HCT116 (cell line): ENCODE measurements at regions not wholly inside any gene's neighbourhood (a gene's known extent, or its start where the extent isn't known, plus 50 kb on each side); places are given as distances from the start of the nearest gene placed in this dataset.
"Not testable (repeated sequence)": the region's sequence is repeated elsewhere in the genome, so short reads cannot be mapped to it uniquely, and the experiment has no call there.

Experiments
- ATAC-seq: fragments of 200-7000 bp; cut with Tn5 transposase; 2 replicates; pipeline ENCODE4 v1.9.1; 2020; ENCODE audit warnings: mild to moderate bottlenecking, moderate library complexity
- BruUV-seq: library from RNA; stranded (reverse); fragments of 400-500 nt; replicated peaks from 2 replicates; lab custom pipeline; 2021; lab: Mats Ljungman, UMichigan
- CTCF ChIA-PET: fragments of 300-600 bp; sonication (Branson Sonifier 250); formaldehyde crosslinking; loops from one replicate; lab custom pipeline; 2021; ENCODE audit warnings: antibody characterized with exemption; lab: Charles Lee
- POLR2A ChIA-PET: fragments of 300-600, 350-600 bp; sonication (Branson Sonifier 250); formaldehyde crosslinking; loops from one replicate; lab custom pipeline; 2021; ENCODE audit warnings: antibody characterized with exemption; lab: Charles Lee
- RAD21 ChIA-PET, 2 experiments: fragments of 300-600 bp; sonication (Branson Sonifier 250); formaldehyde crosslinking; loops; one replicate each; lab custom pipeline; 2023; ENCODE audit warnings: low total read pairs in 2 of 2; ENCODE audit not compliant: uncharacterized antibody in 2 of 2, unreplicated experiment in 2 of 2, low non-redundant PET in 1 of 2; lab: Charles Lee
- DNase-seq: peaks from one replicate; pipeline ENCODE4 v3.0.0-alpha.2; 2010; ENCODE audit warnings: low read depth, low spot score
- H2AFZ ChIP-seq: fragments of 200-600 bp; shearing (Covaris generic), sonication (generic); 2 replicates; pipeline ENCODE4 v1.6.1; 2017; ENCODE audit warnings: low read depth, mixed run types, mixed read lengths, antibody characterized with exemption, low read length; ENCODE audit not compliant: poor library complexity, severe bottlenecking
- H3K27ac ChIP-seq: 2 replicates; pipeline ENCODE4 v1.5.1; 2012; ENCODE audit warnings: low read depth, low read length
- H3K27me3 ChIP-seq: fragments of 200-600 bp; sonication (generic); 2 replicates; pipeline ENCODE4 v1.6.1; 2016; ENCODE audit warnings: mixed run types, low read length, mixed read lengths; ENCODE audit not compliant: insufficient read depth
- H3K36me3 ChIP-seq, 2 experiments: fragments of 200-500 bp in 1 of 2; fragments of 200-600 bp in 1 of 2; sonication (Bioruptor generic) in 1 of 2; sonication (generic) in 1 of 2; 2 replicates each; pipeline versions ENCODE4 v1.5.1 to v1.6.1; 2014 to 2016; ENCODE audit warnings: low read length in 2 of 2, inconsistent platforms in 1 of 2, mixed read lengths in 1 of 2, mixed run types in 1 of 2; ENCODE audit not compliant: insufficient read depth in 2 of 2, control insufficient read depth in 1 of 2
- H3K4me1 ChIP-seq, 2 experiments: fragments of 200-600 bp in 1 of 2; sonication (generic) in 1 of 2; 2 replicates each; pipeline versions ENCODE4 v1.5.1 to v1.6.1; 2012 to 2017; ENCODE audit warnings: low read length in 2 of 2, inconsistent platforms in 1 of 2, mild to moderate bottlenecking in 1 of 2, mixed read lengths in 1 of 2, mixed run types in 1 of 2, moderate library complexity in 1 of 2; ENCODE audit not compliant: insufficient read depth in 2 of 2, control insufficient read depth in 1 of 2
- H3K4me2 ChIP-seq: fragments of 200-600 bp; sonication (generic); 2 replicates; pipeline ENCODE4 v1.6.1; 2017; ENCODE audit warnings: mixed run types, low read length, mixed read lengths
- H3K4me3 ChIP-seq, 2 experiments: fragments of 200-600 bp in 1 of 2; sonication (generic) in 1 of 2; replicated peaks in 1 of 2; 2 replicates each; pipeline ENCODE4 v1.5.1; 2011 to 2016; ENCODE audit warnings: low read length in 2 of 2, control low read depth in 1 of 2, low read depth in 1 of 2, mild to moderate bottlenecking in 1 of 2, mixed read lengths in 1 of 2, mixed run types in 1 of 2
- H3K79me2 ChIP-seq: fragments of 200-600 bp; sonication (generic); 2 replicates; pipeline ENCODE4 v1.6.1; 2017; ENCODE audit warnings: mild to moderate bottlenecking, mixed run types, low read length, moderate library complexity, mixed read lengths; ENCODE audit not compliant: insufficient read depth
- H3K9ac ChIP-seq: fragments of 200-600 bp; sonication (generic); 2 replicates; pipeline ENCODE4 v1.6.1; 2016; ENCODE audit warnings: low read length, mixed read lengths
- H3K9me2 ChIP-seq: fragments of 200-600 bp; sonication (generic), shearing (Covaris generic); 2 replicates; pipeline ENCODE4 v1.6.1; 2017; ENCODE audit warnings: mixed run types, mild to moderate bottlenecking, moderate library complexity; ENCODE audit not compliant: insufficient read depth
- H3K9me3 ChIP-seq, 2 experiments: fragments of 200-500 bp in 1 of 2; fragments of 200-600 bp in 1 of 2; sonication (Bioruptor generic) in 1 of 2; sonication (generic) in 1 of 2; 2 replicates each; pipeline ENCODE4 v1.6.1; 2014 to 2017; ENCODE audit warnings: low read length in 2 of 2, mixed read lengths in 2 of 2, inconsistent platforms in 1 of 2, low read depth in 1 of 2, mild to moderate bottlenecking in 1 of 2, mixed run types in 1 of 2, moderate library complexity in 1 of 2; ENCODE audit not compliant: control insufficient read depth in 1 of 2, insufficient read depth in 1 of 2
- H4K20me1 ChIP-seq: fragments of 200-600 bp; sonication (generic), shearing (Covaris generic); 2 replicates; pipeline ENCODE4 v1.6.1; 2017; ENCODE audit warnings: mixed run types, mild to moderate bottlenecking, moderate library complexity; ENCODE audit not compliant: insufficient read depth
- JUND ChIP-seq: IDR thresholded peaks from 2 replicates; pipeline ENCODE4 v1.6.1; 2012
- intact Hi-C: fragments of 100-400 bp; cut with micrococcal nuclease; formaldehyde crosslinking; loops from 2 replicates; pipeline ENCODE4 v1.10.0; 2022
- TF ChIP-seq, protein P1 (sequence below): IDR thresholded peaks from 2 replicates; pipeline ENCODE4 v1.6.1; 2012; ENCODE audit warnings: low read depth

DNA sequence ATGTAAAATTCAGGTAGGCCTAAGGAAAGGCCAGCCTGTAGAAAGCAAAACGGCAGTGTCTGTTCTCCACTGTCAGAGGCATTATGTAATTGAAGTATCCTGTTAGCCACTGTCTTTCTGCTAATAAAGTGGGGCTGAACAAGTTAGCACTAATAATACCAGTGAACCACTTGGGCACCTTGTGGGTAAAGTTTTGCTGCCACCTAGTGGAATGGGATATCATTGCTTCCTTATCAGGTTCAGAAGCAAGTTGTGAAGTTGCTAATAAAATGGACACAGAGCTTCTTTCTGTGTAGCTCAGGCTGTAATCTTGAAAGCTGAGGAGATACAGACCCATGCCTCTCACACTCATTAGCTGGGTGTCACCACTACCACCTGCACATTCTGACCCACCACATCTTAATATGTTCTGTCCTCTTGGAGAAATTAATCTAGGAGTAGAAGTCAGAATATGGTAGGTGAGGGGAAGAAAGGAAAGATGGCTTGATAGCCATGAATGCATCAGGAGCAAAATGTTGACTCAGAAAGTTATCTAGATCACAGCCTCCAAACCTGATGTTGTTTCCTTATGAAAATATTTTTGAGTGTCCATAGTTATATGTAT lies 175.1 kb downstream of the SEPTIN7 start (continued):
- TF ChIP-seq, protein P1, sequence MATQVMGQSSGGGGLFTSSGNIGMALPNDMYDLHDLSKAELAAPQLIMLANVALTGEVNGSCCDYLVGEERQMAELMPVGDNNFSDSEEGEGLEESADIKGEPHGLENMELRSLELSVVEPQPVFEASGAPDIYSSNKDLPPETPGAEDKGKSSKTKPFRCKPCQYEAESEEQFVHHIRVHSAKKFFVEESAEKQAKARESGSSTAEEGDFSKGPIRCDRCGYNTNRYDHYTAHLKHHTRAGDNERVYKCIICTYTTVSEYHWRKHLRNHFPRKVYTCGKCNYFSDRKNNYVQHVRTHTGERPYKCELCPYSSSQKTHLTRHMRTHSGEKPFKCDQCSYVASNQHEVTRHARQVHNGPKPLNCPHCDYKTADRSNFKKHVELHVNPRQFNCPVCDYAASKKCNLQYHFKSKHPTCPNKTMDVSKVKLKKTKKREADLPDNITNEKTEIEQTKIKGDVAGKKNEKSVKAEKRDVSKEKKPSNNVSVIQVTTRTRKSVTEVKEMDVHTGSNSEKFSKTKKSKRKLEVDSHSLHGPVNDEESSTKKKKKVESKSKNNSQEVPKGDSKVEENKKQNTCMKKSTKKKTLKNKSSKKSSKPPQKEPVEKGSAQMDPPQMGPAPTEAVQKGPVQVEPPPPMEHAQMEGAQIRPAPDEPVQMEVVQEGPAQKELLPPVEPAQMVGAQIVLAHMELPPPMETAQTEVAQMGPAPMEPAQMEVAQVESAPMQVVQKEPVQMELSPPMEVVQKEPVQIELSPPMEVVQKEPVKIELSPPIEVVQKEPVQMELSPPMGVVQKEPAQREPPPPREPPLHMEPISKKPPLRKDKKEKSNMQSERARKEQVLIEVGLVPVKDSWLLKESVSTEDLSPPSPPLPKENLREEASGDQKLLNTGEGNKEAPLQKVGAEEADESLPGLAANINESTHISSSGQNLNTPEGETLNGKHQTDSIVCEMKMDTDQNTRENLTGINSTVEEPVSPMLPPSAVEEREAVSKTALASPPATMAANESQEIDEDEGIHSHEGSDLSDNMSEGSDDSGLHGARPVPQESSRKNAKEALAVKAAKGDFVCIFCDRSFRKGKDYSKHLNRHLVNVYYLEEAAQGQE, result no peak
- TF ChIP-seq JUND, result no peak

DNA sequence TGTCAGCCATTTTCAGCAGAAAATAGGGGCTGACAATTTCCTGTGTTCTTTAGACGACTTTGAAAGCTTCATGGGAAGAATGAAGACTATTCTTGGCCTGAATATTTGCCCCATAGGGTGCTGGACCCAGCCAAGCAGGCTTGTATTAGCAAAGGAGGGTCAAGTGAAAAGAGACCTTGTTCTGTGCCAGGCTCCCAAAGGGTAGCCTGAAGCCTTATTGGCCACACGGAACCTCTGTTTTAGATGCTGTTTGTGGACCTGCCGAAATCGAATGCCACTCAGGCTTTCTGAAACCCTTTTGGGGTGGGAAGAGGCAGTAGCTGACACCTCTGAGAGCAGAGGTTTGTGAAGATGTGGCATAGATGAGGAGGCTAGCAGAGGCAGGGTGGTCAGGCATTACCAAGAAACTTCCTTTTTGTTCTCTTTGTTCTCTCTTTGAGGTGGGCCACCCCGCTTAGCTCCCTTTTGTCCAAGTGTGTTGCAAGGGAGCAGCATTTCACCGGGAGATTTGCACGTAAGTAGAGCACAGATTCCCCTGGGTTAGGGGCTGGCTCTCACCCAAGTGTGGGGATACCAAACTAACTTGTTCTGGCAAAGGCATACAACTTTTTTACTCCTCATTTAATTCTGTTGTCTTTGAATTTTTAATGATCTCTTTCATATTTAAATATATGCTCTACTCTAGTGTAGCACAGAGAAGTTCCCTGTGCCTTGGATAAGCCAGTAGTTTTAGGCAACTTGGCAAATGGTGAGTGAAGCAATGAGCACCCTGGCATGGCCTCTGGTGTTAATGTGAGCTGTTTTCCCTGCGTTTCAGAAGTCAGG lies 174.0 kb upstream of the EEPD1 start:
- H3K27ac ChIP-seq, H4K20me1 ChIP-seq, H3K9me2 ChIP-seq, H2AFZ ChIP-seq, BruUV-seq, H3K4me3 ChIP-seq, POLR2A ChIA-PET, H3K4me2 ChIP-seq, CTCF ChIA-PET, DNase-seq, ATAC-seq, H3K9ac ChIP-seq, H3K9me3 ChIP-seq, H3K79me2 ChIP-seq, H3K4me1 ChIP-seq, H3K36me3 ChIP-seq, intact Hi-C loops, RAD21 ChIA-PET, H3K27me3 ChIP-seq: not testable (repeated sequence)
